ENCODE measurements at regions not wholly inside any gene's neighbourhood (a gene's known extent, or its start where the extent isn't known, plus 50 kb on each side); places are given as distances from the start of the nearest gene placed in this dataset.
"Not testable (repeated sequence)": the region's sequence is repeated elsewhere in the genome, so short reads cannot be mapped to it uniquely, and the experiment has no call there.

DNA sequence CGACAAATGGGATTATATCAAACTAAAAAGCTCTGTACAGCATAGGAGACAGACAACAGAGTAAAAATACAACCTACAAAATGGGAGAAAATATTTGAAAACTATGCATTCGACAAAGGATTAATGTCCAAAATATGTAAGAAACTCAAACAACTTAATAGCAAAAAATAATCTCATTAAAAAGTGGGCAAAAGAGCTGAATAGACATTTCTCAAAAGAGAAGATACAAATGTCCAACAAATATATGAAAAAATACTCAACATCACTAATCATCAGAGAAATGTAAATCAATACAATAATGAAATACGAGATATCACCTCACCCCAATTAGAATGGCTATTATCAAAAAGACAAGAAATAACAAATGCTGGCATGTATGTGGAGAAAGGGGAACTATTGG, 272.9 kb downstream of the KLHL13 start:
- 70 to 85% methylated on average over 3 of the region's 3 CpGs for WGBS, 2 donors
- DNase-seq (ENCODE audit: low spot score in 2 of 2): no peak
- intact Hi-C loops (cut with DNase I; ENCODE audit: low total_unique reads): no loop called here
- TF ChIP-seq, protein P1, sequence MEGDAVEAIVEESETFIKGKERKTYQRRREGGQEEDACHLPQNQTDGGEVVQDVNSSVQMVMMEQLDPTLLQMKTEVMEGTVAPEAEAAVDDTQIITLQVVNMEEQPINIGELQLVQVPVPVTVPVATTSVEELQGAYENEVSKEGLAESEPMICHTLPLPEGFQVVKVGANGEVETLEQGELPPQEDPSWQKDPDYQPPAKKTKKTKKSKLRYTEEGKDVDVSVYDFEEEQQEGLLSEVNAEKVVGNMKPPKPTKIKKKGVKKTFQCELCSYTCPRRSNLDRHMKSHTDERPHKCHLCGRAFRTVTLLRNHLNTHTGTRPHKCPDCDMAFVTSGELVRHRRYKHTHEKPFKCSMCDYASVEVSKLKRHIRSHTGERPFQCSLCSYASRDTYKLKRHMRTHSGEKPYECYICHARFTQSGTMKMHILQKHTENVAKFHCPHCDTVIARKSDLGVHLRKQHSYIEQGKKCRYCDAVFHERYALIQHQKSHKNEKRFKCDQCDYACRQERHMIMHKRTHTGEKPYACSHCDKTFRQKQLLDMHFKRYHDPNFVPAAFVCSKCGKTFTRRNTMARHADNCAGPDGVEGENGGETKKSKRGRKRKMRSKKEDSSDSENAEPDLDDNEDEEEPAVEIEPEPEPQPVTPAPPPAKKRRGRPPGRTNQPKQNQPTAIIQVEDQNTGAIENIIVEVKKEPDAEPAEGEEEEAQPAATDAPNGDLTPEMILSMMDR (IDR thresholded peaks at IDR 0.05): no peak
- no peak for TF ChIP-seq POLR2A (IDR thresholded peaks at IDR 0.05)
- H3K4me3 ChIP-seq (ENCODE audit: low read depth, poor library complexity, severe bottlenecking): no peak overlapping the region

DNA sequence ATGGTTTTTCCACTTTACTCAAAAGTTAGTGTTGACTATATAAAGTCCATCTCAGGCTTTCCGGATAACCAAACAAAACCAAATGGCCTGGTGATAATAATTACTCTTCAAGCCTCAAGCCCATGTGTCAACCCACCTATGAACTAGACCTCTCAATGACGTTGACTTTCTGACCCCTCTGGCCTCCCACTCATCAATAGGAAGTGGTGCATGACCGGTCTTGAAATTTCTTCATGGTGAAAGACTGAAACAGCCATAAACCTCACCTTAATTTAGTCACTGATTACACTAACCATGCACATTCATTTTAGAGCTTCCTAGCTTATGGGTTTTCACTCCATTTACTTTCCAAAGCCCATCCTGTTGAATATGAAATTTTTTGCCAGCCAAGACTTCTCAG, 276.0 kb downstream of the KLHL13 start:
- intact Hi-C loops (cut with DNase I; ENCODE audit: low total_unique reads): no loop called here
- TF ChIP-seq, protein P1 (IDR thresholded peaks at IDR 0.05): no peak
- no peak for TF ChIP-seq POLR2A (IDR thresholded peaks at IDR 0.05)
- H3K4me3 ChIP-seq (ENCODE audit: low read depth, poor library complexity, severe bottlenecking): no peak overlapping the region
- WGBS, 2 donors: 71 to 77% methylated on average over 3 of the region's 3 CpGs
- no peak for DNase-seq (ENCODE audit: low spot score in 2 of 2)

DNA sequence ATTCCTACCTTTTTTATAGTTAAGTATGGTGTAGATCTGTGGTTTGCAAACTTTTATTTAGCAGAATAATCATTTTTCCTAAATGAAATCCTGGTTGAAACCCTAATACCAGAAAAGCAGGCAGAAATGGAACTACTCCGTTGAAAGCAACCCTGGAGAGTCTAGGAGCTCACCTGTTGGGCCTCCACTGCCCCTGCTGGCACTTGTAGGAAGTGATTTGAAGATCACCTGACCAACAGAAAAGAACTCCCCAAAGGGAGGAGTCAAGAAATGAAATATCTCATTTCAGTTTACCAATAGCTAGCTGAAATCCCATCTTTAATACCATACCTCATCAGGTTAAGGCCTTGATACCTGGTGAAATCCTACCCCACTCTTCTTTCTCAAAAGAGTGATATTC, 277.1 kb downstream of the KLHL13 start:
- intact Hi-C loops (cut with DNase I; ENCODE audit: low total_unique reads): no loop called here
- no peak overlapping the region for H3K4me3 ChIP-seq (ENCODE audit: low read depth, poor library complexity, severe bottlenecking)
- WGBS, 2 donors: 46 to 100% methylated on average over 1 of the region's 1 CpG
- no peak for DNase-seq (ENCODE audit: low spot score in 2 of 2)
- TF ChIP-seq, protein P1 (IDR thresholded peaks at IDR 0.05): no peak
- TF ChIP-seq POLR2A (IDR thresholded peaks at IDR 0.05): no peak

DNA sequence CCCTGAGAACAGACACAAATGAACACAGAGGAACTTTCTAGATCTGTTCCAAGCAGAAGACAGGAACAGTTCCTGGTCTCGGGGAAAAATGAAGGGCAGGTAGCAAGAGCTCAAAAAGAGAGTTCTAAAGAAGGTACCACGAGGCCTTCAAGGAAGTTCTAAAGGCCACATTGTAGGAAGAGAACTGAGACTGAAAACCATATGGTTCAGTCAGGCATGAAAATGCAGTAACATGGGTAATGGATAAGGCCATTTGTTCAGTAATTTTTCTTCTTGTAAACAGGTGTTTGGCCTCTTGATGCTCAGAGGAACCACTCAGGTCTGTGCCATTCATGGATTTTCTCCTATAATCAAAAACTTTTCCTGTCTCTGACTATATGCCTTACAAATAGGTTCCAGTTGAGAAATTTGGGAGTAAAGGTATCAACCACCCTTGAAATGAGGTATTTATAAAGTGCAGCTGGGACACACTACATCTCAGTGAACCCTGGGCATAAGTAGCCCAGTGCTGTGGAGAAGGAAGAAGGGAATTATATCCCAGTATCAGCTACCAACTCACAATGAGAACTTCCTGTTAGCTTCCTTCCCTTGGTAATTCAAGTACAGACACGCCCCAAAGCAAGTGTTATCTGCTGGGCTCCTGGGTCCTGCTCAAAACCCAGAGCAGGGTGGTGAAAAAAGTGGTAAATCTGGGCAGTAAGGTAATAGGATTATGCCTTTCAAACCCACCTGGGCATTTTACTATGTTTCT, 277.9 kb downstream of the KLHL13 start:
- intact Hi-C loops (cut with DNase I; ENCODE audit: low total_unique reads): no loop called here
- H3K4me3 ChIP-seq (ENCODE audit: low read depth, poor library complexity, severe bottlenecking): no peak overlapping the region
- 51 to 84% methylated on average over 3 of the region's 3 CpGs for WGBS, 2 donors
- no peak for DNase-seq (ENCODE audit: low spot score in 2 of 2)
- TF ChIP-seq POLR2A (IDR thresholded peaks at IDR 0.05): no peak
- TF ChIP-seq, protein P1 (IDR thresholded peaks at IDR 0.05): no peak

DNA sequence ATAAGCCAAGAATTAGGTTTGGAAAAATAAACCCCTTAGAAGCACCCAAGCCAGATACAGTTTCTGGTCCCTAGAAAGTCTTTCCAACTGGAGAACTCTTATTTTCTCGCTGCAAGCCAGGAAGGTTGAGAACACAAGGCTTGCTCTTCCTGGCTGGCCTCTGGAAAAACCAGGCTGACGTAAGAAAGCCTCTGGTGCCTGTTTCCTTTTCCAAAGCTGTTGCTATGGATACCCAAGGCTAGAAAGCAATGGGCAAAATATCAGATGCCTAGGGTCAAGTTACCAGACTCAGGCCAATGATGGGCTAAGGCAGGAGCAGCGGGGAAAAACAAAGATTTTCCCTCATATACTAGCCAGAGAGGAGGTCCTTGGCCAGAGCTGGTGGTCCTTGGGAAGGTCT, 281.6 kb downstream of the KLHL13 start:
- H3K4me3 ChIP-seq (ENCODE audit: low read depth, poor library complexity, severe bottlenecking): no peak overlapping the region
- TF ChIP-seq, protein P1 (IDR thresholded peaks at IDR 0.05): no peak
- TF ChIP-seq POLR2A (IDR thresholded peaks at IDR 0.05): no peak
- intact Hi-C loops (cut with DNase I; ENCODE audit: low total_unique reads): no loop called here
- no peak for DNase-seq (ENCODE audit: low spot score in 2 of 2)
- WGBS, 2 donors: 23 to 44% methylated on average over 3 of the region's 3 CpGs

DNA sequence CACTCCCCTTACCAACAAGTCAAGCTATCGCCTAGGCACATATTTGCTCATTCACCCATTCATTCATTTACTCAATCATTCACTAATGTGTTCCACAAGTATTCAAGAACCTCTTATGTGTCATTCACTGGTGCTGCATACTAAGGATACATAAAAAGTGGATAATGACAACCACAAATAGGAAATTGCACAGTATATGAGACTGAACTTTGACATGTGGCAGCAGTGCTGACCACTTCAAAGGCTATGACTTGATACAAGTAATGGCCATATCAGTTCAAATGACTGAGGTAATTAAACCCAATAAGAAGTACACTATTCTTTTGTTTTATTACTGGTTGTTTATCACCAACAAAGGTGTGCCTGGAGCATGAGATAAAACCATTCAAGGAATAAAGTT, 282.5 kb downstream of the KLHL13 start:
- WGBS, 2 donors: 83 to 90% methylated on average over 1 of the region's 1 CpG

DNA sequence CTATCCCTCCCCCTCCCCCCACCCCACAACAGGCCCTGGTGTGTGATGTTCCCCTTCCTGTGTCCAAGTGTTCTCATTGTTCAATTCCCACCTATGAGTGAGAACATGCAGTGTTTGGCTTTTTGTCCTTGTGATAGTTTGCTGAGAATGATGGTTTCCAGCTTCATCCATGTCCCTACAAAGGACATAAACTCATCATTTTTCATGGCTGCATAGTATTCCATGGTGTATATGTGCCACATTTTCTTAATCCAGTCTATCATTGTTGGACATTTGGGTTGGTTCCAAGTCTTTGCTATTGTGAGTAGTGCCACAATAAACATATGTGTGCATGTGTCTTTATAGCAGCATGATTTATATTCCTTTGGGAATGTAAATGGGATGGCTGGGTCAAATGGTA, 295.1 kb downstream of the KLHL13 start:
- H3K4me3 ChIP-seq (ENCODE audit: low read depth, poor library complexity, severe bottlenecking); DNase-seq (ENCODE audit: low spot score in 2 of 2); intact Hi-C loops (cut with DNase I; ENCODE audit: low total_unique reads): not testable (repeated sequence)

More for the DNA sequence above, 282.5 kb downstream of the KLHL13 start:
- no peak overlapping the region for H3K4me3 ChIP-seq (ENCODE audit: low read depth, poor library complexity, severe bottlenecking)
- intact Hi-C loops (cut with DNase I; ENCODE audit: low total_unique reads): no loop called here
- DNase-seq (ENCODE audit: low spot score in 2 of 2): no peak
- TF ChIP-seq, protein P1 (IDR thresholded peaks at IDR 0.05): no peak
